GM19467 (cell line): ENCODE measurements at regions not wholly inside any gene's neighbourhood (a gene's known extent, or its start where the extent isn't known, plus 50 kb on each side); places are given as distances from the start of the nearest gene placed in this dataset.
A peak's percentile ranks its signal among the peaks of the same experiment; 100 is the strongest.

Experiments used
- ATAC-seq: cut with Tn5 transposase; IDR thresholded peaks from one replicate; pipeline ENCODE4 v1.9.1; 2021; ENCODE audit warnings: mild to moderate bottlenecking, moderate library complexity; ENCODE audit not compliant: unreplicated experiment

DNA sequence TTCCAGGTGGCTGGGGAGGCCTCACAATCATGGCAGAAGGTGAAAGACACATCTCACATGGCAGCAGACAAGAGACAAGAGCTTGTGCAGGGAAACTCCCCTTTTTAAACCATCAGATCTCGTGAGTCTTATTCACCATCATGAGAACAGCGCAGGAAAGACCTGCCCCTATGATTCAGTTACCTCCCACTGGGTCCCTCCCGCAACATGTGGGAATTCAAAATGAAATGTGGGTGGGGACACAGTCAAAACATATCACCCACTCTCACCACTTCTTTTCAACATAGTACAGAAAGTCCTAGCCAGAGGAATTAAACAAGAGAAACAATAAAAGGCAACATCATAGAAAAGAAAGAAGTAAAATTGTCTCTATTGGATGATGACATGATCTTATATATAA lies 223.4 kb upstream of the SLC24A2 start:
- no peak for ATAC-seq

DNA sequence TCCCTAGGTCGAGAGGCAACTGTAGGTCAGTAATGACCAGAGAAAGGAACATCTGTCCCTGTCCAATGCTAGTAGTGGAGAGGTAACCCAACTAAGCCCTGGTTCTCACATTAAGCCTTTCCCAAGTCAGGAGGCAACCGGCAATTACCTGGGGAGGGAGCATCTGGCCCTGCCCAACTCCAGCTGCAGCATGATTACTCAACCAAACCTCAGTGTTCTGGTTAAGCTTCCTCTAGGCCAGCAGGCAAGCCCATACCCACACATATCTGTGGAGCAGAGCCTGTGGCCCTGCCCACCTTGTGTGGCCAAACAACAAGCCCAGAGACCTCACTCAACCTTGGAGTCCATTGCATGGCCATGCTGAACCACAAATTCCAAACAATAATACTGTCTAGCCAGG lies 220.8 kb upstream of the SLC24A2 start:
- ATAC-seq, result no peak

DNA sequence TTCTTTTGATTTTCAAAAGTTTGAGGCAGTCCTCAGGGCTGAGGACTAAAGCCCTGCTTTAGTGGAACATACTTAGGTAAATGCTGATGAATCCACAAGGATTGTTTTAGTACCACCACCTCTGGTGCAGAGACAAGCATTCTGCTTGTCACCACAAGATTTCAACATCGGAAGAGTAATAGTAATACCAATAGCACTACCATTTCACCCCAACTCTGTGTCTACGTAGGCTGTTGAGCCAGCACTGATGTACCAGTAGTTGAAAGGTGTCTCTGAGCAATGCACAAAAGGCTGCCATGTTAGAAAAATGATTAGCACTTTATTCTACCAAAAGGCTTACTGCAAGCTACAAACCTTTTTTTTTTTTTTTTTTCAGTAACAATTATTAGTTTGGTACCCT lies 213.2 kb upstream of the SLC24A2 start:
- no peak for ATAC-seq

- ATAC-seq, result no peak
Measured at GRCh38 chr9:20001058-20001457, 212.2 kb upstream of the SLC24A2 start.

DNA sequence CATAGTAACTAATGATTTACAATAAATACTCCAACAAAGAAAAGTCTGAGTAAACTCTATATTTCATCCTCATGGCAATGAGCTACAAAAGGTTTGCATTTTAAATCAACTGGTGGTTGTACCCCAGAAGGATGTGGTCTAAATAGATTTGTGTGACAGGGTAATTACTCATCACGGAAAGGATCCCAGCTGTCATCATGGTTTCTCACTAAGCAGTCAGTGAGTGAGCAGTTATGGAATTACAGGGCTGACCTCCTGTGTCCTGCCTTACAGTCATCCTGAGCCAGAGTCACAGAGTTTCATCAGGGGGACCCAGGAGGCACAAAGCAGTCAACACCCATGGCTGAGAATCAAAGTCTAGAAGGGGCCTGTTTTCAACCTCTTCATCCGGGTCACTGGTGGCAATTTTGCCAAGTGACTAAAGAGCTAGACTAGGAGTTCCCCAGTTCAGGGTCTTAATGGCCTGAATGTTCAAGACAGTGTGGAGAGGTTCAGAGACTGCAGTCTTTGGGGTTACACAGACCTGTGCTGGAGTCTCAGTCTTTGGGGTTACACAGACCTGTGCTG lies 210.7 kb upstream of the SLC24A2 start:
- ATAC-seq, result peak; percentile 87

DNA sequence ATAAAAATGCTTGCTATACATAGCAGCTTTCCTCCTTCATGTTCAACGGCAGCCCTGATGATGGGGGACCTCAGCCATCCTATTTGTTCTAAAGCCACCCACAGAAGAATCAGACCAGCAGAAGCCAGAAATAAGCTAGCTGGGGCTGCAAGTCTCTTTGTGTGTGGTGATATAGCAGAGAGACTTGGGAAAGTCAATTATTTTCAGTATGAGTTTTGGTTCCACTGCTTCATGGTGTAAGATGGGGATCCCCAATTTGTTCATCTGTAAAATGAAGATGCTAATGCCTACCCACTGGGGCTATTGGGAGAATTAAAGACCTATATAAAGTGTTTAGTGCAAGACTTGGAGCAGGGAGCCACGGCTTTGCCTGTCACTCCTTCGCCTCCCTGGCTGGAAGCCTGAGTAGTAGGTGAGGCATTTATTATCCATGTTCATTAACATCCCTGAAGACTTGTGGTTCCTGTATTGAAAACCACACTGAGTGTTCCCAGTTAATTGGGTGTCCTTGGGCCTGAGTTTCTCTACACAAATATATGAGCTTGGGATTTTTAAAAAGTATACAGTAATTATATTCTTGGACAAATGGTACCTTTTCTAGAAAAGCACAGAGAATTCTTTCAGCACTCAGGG lies 210.1 kb upstream of the SLC24A2 start:
- ATAC-seq, result no peak

DNA sequence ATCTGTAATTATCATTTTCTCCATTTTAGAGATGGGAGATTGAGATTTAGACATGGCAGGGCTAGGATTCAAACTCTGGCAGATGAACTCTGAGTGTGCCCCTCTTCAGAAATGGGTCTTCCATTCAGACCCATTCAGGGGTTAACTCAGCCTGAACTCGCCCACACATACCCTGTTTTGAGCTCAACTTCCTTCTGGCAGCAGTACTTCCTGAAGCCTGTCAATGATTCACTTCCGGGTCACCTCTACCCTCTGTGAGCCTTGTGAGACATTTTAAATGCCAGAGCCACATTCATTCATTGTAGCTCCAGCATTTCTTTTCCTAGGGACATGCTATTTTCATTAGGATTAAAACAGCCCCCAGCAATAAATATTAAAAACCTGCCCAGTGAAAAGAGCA lies 209.3 kb upstream of the SLC24A2 start:
- ATAC-seq, result peak; percentile 29

- no peak for ATAC-seq
Measured at GRCh38 chr9:19995619-19996018, 206.8 kb upstream of the SLC24A2 start.

- ATAC-seq, result no peak
Measured at GRCh38 chr9:19994296-19994695, 205.5 kb upstream of the SLC24A2 start.

DNA sequence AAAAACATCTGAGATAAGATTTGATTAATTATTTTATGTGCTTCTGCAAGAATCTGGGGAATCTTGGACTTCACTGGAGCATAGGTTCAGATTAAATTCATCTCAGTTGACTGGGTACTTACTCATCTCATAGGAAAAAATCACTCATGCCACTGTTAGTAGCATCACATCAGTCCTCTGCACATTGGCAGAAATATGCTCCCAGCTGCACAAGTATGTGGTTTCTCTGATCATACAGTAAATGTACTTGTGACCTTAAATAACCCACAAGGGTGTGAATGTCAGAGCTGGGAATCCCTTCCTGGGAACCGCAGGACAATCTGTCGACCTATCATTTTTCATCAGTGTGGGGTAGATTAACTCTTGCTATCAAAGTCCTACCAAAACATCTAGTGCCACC lies 203.7 kb upstream of the SLC24A2 start:
- no peak for ATAC-seq

GRCh38 chr9:19989213-19989612 lies 200.4 kb upstream of the SLC24A2 start:
- no peak for ATAC-seq

DNA sequence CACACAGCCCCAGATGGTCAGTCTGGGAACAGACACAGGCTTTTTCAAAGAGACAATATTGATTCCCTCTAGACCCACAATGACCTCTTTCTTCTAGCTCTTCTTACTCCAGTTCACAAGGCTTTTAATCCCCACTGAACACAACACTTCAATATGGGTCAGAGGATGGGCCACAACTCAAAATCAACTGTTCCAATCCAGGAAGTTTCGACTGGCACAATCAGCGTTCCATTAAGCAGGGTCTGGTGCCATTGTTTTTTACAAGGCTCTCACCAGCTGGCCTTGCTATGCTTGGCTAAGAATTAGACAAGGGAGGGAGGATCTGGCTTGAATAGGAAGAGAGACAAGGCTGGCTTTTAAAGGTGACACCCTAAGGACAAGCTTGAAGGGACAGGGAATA lies 199.4 kb upstream of the SLC24A2 start:
- ATAC-seq, result no peak

GRCh38 chr9:19985081-19985480 lies 196.2 kb upstream of the SLC24A2 start:
- no peak for ATAC-seq

- no peak for ATAC-seq
Measured at GRCh38 chr9:19976226-19976625, 187.4 kb upstream of the SLC24A2 start.

GRCh38 chr9:19975499-19975898 lies 186.7 kb upstream of the SLC24A2 start:
- no peak for ATAC-seq

DNA sequence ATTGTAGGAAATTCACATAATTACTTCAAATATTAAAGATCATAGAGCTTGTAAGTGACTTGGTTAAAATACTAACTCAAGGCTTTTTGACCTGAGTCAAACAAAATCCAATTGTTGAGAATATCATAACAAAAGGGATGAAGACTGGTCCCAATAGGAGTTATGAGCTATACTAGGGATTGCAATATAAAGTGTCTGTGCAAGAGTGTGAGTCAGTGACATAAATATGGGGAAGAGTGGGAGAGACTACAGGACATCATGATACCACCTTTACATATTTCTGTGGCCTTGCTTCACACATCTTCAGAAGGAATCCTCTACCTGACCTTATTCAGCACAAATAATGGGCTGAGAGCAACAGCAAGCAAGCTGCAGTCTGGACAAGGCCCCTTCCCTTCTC lies 180.9 kb upstream of the SLC24A2 start:
- no peak for ATAC-seq

- ATAC-seq, result no peak
Measured at GRCh38 chr9:19967888-19968459, 179.1 kb upstream of the SLC24A2 start.

- ATAC-seq, result no peak
Measured at GRCh38 chr9:19967216-19967887, 178.5 kb upstream of the SLC24A2 start.

GRCh38 chr9:19965336-19965735 lies 176.5 kb upstream of the SLC24A2 start:
- no peak for ATAC-seq

- ATAC-seq, result no peak
Measured at GRCh38 chr9:19947996-19948395, 159.2 kb upstream of the SLC24A2 start.

DNA sequence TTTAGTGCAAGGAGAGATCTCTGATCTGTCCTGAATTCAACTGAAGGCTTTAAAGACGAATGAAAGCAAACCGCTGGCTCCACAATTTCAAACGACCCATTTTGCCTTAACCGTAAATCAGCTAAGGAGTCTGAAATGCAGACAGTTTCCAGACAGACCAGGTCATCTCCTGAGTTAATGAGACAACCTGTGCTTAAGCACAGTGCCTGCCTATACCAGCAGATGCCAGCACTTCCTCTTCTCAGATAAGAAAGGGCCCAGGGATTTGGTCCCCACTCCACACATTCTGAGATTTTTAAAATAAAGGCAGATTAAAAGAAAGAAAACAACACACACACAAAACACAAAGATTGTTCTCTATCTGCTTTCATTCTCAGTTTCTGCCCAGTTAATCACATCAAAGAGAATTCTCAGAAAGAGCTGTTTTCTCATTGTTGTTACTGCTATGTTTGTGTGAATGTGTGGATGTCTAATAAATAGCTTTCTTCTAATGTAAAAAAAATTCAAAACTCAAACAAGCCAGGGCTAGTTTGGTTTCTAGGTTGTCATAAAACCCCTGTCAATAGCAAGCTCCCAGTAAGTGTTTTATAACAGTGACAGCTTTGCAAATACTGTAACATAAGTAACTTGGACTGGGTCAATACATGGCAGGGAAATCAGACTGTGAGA lies 157.7 kb upstream of the SLC24A2 start:
- ATAC-seq, result no peak

- ATAC-seq, result no peak
Measured at GRCh38 chr9:19941874-19942273, 153.0 kb upstream of the SLC24A2 start.
